ENCODE measurements at regions not wholly inside any gene's neighbourhood (a gene's known extent, or its start where the extent isn't known, plus 50 kb on each side); places are given as distances from the start of the nearest gene placed in this dataset.
"Not testable (repeated sequence)": the region's sequence is repeated elsewhere in the genome, so short reads cannot be mapped to it uniquely, and the experiment has no call there.

GRCh38 chr11:91624021-91624420 lies 600.6 kb upstream of the FAT3 start:
- no peak for DNase-seq

GRCh38 chr11:91608677-91609076 lies 615.9 kb upstream of the FAT3 start:
- no peak for DNase-seq

- no peak for DNase-seq
Measured at GRCh38 chr11:91596111-91596510, 628.5 kb upstream of the FAT3 start.

GRCh38 chr11:91591021-91591420 lies 633.6 kb upstream of the FAT3 start:
- DNase-seq = no peak

- DNase-seq = no peak
Measured at GRCh38 chr11:91587131-91587530, 637.5 kb upstream of the FAT3 start.

- DNase-seq = no peak
Measured at GRCh38 chr11:91585035-91585801, 639.4 kb upstream of the FAT3 start.

- no peak for DNase-seq
Measured at GRCh38 chr11:91563176-91563575, 661.4 kb upstream of the FAT3 start.

GRCh38 chr11:91560434-91560833 lies 664.2 kb upstream of the FAT3 start:
- DNase-seq = no peak

GRCh38 chr11:91538065-91538464 lies 686.6 kb upstream of the FAT3 start:
- DNase-seq = no peak

- no peak for DNase-seq
Measured at GRCh38 chr11:91536366-91536765, 688.3 kb upstream of the FAT3 start.

GRCh38 chr11:91528965-91529364 lies 695.7 kb upstream of the FAT3 start:
- DNase-seq = no peak

GRCh38 chr11:91527380-91528030 lies 697.1 kb upstream of the FAT3 start:
- no peak for DNase-seq

GRCh38 chr11:91513734-91514133 lies 710.9 kb upstream of the FAT3 start:
- no peak for DNase-seq

- no peak for DNase-seq
Measured at GRCh38 chr11:91497847-91498246, 726.8 kb upstream of the FAT3 start.

GRCh38 chr11:91495837-91496236 lies 728.8 kb upstream of the FAT3 start:
- DNase-seq = no peak

GRCh38 chr11:91489989-91490388 lies 734.6 kb upstream of the FAT3 start:
- no peak for DNase-seq

GRCh38 chr11:91483956-91484355 lies 740.7 kb upstream of the FAT3 start:
- DNase-seq = not testable (repeated sequence)

GRCh38 chr11:91481875-91482274 lies 742.7 kb upstream of the FAT3 start:
- not testable (repeated sequence) for DNase-seq

GRCh38 chr11:91470656-91471055 lies 754.0 kb upstream of the FAT3 start:
- DNase-seq = no peak

- no peak for DNase-seq
Measured at GRCh38 chr11:91459840-91460239, 764.8 kb upstream of the FAT3 start.

GRCh38 chr11:91446267-91446666 lies 778.4 kb upstream of the FAT3 start:
- DNase-seq = no peak

GRCh38 chr11:91435694-91436395 lies 788.8 kb upstream of the FAT3 start:
- DNase-seq = no peak

GRCh38 chr11:91433284-91434010 lies 791.2 kb upstream of the FAT3 start:
- no peak for DNase-seq
